ENCODE measurements at regions not wholly inside any gene's neighbourhood (a gene's known extent, or its start where the extent isn't known, plus 50 kb on each side); places are given as distances from the start of the nearest gene placed in this dataset.

DNA sequence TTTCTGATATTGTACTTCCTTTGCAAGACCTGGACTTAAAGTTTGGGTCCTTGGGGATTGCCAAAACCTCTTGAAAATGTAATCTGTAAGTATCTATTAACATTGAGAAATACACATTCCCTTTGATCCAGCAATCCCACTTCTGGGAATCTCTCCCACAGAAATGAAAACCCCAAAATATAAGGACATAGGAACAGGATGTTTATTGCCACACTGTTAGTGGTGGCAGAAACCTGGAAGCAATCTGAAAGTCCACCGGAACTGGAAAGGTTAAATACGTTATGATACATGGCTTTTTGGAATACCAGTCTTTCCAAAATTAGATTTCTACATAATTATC lies 71.2 kb upstream of the STX18 start:
- TF ChIP-seq CTCF (IDR thresholded peaks at IDR 0.05) (no peak), POLR2A (IDR thresholded peaks at IDR 0.05) (no peak)
